ENCODE measurements at regions not wholly inside any gene's neighbourhood (a gene's known extent, or its start where the extent isn't known, plus 50 kb on each side); places are given as distances from the start of the nearest gene placed in this dataset.
"Not testable (repeated sequence)": the region's sequence is repeated elsewhere in the genome, so short reads cannot be mapped to it uniquely, and the experiment has no call there.

GRCh38 chr3:177800147-177800546 lies 602.9 kb upstream of the TBL1XR1 start:
- TF ChIP-seq CTCF (conservative IDR thresholded peaks at IDR 0.05); EZH2 (IDR thresholded peaks at IDR 0.05; ENCODE audit: low read depth): not testable (repeated sequence)

All from PC-9 (cell line).